GM21786 (cell line): ENCODE measurements at regions not wholly inside any gene's neighbourhood (a gene's known extent, or its start where the extent isn't known, plus 50 kb on each side); places are given as distances from the start of the nearest gene placed in this dataset.

Experiments used
- ATAC-seq: cut with Tn5 transposase; IDR thresholded peaks from one replicate; pipeline ENCODE4 v1.9.1; 2021; ENCODE audit not compliant: unreplicated experiment

DNA sequence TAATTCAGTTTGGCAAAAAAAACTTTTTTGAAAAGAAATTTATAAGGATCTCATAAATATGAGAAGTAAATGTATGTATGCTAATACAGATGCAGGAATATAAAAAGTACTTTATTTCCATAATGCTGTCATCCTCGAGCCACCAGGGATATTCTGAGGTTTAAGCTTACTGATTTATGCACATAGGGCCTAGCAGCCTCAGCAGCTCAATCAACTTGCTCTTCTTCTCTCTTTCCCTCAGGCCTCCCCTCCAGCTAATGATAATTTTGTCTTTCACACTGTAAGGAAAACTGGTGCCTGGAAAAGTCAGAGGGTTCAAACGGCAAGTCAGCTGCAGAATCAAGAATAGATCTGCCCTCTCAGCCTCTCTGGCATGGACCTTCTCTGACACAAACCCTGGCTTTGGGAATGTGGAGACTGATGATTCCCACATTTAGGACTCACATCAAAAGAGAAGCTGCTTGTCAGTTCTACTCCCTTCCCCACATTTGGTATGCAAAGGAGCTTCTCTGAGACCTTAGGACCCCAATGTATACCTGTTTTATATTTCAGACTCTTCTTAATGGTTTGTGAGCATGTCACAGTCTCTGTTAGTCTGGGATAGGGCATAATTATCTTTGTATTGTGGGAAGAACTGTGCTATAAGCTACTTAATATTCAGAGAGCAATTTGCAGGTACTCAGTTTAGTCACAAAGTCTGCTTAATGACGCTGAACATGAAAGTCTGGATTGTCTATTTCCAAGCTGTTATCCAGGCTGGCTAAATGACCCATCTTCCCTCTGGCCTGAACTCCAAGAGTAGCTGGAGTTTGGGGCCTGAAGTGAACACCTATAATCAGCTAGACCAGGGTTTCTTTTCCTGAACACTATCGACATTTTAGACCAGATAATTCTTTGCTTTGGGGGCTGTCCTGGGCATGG lies 52.1 kb upstream of the DIPK1A start:
- no peak for ATAC-seq

GRCh38 chr1:93014168-93014567 lies 52.9 kb upstream of the DIPK1A start:
- no peak for ATAC-seq

DNA sequence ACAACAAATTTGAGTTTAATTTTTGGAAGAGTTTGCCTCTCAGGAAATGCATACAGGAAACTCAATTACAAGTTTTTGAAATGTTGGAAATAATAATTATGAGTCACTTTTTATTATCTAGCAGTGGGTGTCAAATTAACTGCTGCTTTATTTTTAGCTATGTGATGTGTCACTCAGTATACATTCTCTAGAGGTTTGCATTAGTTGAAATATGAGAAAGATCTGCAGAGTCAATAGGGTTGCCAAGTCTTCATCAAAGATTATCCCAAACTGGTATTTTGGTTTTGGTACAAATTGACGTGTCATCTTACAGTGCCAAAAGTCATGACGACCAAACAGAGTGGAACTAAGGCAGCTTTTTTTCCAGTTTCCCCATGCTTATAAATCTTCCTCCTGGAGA lies 54.3 kb upstream of the DIPK1A start:
- ATAC-seq, result no peak

- ATAC-seq, result no peak
Measured at GRCh38 chr1:93016171-93016570, 54.9 kb upstream of the DIPK1A start.

DNA sequence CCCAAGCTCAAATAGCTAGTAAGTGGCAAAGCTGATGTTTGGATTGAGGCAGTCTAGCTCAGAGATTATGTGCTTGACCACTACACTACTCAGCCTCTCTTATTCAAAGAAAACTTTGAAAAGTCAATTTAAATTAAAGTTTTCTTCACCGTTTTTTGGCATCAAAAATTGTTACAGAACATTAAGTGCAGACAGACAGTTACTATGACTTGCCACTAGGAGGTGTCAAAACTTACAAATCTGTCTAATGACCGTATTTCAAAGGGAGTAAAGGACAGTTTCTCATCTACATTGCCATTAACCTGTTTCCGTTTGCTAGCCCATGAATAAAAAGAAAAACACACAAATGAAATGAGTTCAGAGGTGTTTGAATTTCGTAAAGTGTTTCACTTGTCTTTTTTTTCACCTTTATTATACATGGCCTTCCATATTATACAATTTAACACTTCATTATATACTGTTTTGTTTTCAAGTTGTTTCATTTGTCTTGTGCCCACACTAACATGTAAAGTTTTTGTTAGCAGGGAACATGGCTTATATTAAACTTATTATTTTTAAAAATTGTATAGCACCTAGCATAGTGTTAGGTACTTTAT lies 57.4 kb upstream of the MTF2 start:
- peak; percentile 61 for ATAC-seq

DNA sequence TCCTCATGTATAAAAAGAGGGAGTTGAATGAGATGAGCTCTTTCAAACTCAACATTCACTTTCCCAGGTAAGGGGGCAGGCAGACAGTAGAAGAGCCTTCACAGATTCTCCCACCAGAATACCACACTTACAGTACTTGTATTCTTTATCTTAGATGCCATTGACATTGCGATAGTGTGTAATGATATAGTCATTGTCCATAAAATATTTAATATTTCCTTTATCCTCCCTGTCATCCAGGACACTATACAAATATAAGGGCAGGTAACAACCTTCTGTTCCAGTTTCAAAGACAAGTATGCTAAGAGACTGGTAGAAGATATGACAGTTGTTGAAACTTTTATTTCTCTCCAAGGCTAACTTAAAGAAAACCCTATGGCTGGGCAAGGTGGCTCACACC lies 56.5 kb upstream of the MTF2 start:
- no peak for ATAC-seq

GRCh38 chr1:93023281-93023680 lies 55.8 kb upstream of the MTF2 start:
- ATAC-seq, result no peak

DNA sequence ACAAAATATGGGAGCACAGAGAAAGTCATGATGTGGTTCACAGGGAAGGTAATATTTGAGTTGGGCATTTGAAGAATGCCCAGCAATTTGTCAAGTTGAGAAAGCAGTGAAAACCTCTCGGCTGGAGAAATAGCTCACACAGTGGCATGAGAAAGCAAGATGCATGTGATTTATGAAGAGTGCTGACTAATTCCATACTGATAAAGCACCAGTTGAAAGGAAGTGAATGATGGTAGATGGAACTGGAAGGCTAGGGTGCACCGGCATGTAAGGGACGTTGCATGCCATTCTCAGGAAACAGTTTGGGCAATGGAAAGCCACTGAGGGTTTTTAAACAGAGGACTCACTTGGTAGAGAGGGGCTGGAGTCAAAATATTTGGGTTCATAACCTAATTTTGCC lies 53.5 kb upstream of the MTF2 start:
- no peak for ATAC-seq

DNA sequence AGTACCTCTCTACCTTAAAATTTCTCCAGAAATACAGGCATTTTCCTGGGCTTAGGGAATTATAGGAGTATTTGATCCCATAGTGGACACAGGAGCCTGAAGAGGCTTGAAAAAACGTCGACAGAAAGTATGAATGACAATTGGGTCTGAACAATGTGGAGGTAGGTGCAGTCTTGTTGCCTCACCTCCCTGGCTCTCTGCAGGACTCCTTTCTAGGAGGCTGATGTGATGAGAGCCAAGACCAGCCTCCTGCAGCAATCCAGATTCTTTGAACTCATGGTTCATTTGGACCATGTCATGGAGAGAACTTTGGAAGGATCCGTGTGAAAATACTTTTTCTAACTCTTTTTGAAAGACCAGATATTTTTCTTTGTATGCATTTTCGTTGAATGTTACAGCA lies 50.5 kb upstream of the MTF2 start:
- no peak for ATAC-seq
